GM21825 (cell line): ENCODE measurements at regions not wholly inside any gene's neighbourhood (a gene's known extent, or its start where the extent isn't known, plus 50 kb on each side); places are given as distances from the start of the nearest gene placed in this dataset.
"Not testable (repeated sequence)": the region's sequence is repeated elsewhere in the genome, so short reads cannot be mapped to it uniquely, and the experiment has no call there.

Source experiments
- ATAC-seq: cut with Tn5 transposase; IDR thresholded peaks from one replicate; pipeline ENCODE4 v1.9.1; 2021; ENCODE audit warnings: mild to moderate bottlenecking, moderate library complexity; ENCODE audit not compliant: unreplicated experiment

GRCh38 chr7:90061077-90061476 is 93.2 kb upstream of the STEAP1 start:
- no peak for ATAC-seq

GRCh38 chr7:90064370-90064769 is 89.9 kb upstream of the STEAP1 start:
- ATAC-seq: no peak

GRCh38 chr7:90067171-90067570 is 87.1 kb upstream of the STEAP1 start:
- no peak for ATAC-seq

- not testable (repeated sequence) for ATAC-seq
Observed at GRCh38 chr7:90070238-90070637, 84.0 kb upstream of the STEAP1 start.

GRCh38 chr7:90078921-90079320 is 75.3 kb upstream of the STEAP1 start:
- no peak for ATAC-seq

- ATAC-seq: no peak
Observed at GRCh38 chr7:90081621-90082020, 72.6 kb upstream of the STEAP1 start.

- ATAC-seq: no peak
Observed at GRCh38 chr7:90092506-90092905, 61.8 kb upstream of the STEAP1 start.

GRCh38 chr7:90094030-90094429 is 60.2 kb upstream of the STEAP1 start:
- ATAC-seq: no peak
